Stromal cell of bone marrow (primary cell): ENCODE measurements at regions not wholly inside any gene's neighbourhood (a gene's known extent, or its start where the extent isn't known, plus 50 kb on each side); places are given as distances from the start of the nearest gene placed in this dataset.

Experiments
- DNase-seq: peaks from one replicate; pipeline ENCODE4 v3.0.0-alpha.2; 2012; ENCODE audit warnings: low read depth

GRCh38 chr2:241924069-241924908 is 54.8 kb downstream of the RTP5 start:
- DNase-seq, result no peak

- DNase-seq, result no peak
Measured at GRCh38 chr2:241924909-241925250, 55.4 kb downstream of the RTP5 start.

GRCh38 chr2:241925277-241925676 is 55.7 kb downstream of the RTP5 start:
- DNase-seq, result no peak

GRCh38 chr2:241925821-241926441 is 56.4 kb downstream of the RTP5 start:
- no peak for DNase-seq

DNA sequence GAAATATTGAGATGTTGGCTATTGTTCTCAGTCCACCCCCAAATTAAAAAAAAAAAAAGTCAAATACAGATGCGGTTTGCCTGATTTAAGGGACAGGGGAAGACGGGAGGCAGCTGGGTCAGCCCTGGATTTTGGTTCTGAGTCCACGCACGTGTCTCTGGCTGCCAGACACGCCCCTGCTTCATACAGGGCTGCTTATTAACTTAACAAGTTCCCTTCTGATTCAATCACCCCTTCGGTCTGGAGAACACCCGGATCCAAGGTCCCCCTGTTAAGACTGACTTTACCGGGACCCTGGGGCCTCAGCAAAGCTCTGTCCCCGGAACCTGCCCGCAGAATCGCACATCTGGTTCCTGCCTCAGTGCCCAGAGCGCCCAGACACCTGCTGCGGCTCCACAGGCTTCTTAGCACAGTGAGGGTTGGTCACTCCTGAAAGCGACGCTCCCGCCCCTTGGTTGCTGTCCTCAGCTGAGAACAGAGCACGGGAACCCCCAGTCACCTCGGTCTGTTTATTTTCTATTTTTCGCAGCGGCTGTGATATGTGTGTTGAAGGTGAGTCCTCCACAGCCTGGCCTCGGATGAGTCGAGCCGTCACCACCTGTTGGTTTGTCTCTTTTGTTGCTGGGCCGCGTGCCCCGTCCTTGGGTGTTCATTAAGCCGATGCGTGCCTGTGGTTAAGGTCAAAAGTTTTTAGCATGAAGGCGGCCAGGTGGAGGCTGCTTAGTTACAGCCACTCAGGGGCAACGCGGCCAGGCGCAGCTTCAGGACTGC is 57.2 kb downstream of the RTP5 start:
- no peak for DNase-seq

GRCh38 chr2:241929551-241930490 is 60.3 kb downstream of the RTP5 start:
- DNase-seq, result no peak

GRCh38 chr2:241931084-241931975 is 61.8 kb downstream of the RTP5 start:
- no peak for DNase-seq

GRCh38 chr2:241931976-241932898 is 62.7 kb downstream of the RTP5 start:
- no peak for DNase-seq

GRCh38 chr2:241932899-241933178 is 63.3 kb downstream of the RTP5 start:
- DNase-seq, result no peak

- peak; percentile 17 for DNase-seq
Measured at GRCh38 chr2:241933179-241933911, 63.8 kb downstream of the RTP5 start.

- peak; percentile 41 for DNase-seq
Measured at GRCh38 chr2:241935314-241935713, 65.8 kb downstream of the RTP5 start.

DNA sequence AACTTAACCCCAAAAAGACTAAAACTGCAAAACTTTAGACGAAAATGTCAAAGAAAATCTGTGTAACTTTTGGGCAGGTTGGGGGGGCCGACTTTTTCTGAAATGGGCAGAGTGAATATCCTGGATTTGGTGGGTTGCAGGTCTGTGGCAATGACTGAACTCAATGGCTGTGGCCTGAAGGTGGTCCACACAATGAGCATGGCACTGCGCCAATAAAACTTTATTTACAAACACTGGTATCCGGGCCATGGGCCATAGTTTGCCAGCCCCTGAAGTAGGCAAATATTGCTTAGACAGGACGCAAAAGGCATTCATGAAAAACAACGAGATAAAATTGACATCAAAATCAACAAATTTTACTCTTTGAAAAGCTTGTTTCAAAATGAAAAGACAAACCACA is 66.2 kb downstream of the RTP5 start:
- DNase-seq, result no peak

GRCh38 chr2:241936457-241937133 is 67.1 kb downstream of the RTP5 start:
- no peak for DNase-seq

DNA sequence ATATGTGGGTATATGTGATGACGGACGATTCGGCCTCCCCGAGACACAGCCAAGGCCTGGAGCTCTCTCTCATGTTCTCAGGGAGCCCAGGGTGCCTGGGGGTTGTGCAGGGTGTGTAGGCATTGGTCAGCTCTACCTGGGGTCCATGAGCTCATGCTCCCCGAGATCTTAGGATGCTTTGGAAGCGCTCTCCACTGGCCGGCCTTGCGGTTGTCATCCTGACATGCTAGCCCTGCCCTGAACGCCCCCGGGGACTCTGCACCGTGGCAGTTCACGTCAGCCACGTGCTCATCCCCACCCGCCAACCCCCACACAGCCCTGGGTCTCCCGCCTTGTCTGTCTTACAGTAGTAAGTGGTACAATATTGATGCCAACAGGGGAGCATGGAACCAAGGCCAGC is 67.8 kb downstream of the RTP5 start:
- no peak for DNase-seq

DNA sequence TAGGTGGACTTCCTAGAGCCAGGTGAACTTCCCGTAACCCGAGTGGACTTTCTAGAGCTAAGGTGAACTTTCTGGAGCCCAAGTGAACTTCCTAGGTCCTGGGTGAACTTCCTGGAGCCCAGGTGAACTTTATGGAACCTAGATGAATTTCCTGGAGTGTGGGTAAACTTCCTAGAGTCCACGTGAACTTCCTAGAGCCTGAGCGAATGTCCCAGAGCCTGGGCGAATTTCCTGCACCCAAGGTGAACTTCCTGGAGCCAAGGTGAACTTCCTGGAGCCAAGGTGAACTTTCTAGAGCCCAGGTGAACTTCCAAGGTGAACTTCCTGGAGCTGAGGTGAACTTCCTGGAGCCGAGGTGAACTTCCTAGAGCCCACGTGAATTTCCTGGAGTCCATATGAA is 70.0 kb downstream of the RTP5 start:
- DNase-seq, result no peak

- no peak for DNase-seq
Measured at GRCh38 chr2:241940329-241940728, 70.8 kb downstream of the RTP5 start.

DNA sequence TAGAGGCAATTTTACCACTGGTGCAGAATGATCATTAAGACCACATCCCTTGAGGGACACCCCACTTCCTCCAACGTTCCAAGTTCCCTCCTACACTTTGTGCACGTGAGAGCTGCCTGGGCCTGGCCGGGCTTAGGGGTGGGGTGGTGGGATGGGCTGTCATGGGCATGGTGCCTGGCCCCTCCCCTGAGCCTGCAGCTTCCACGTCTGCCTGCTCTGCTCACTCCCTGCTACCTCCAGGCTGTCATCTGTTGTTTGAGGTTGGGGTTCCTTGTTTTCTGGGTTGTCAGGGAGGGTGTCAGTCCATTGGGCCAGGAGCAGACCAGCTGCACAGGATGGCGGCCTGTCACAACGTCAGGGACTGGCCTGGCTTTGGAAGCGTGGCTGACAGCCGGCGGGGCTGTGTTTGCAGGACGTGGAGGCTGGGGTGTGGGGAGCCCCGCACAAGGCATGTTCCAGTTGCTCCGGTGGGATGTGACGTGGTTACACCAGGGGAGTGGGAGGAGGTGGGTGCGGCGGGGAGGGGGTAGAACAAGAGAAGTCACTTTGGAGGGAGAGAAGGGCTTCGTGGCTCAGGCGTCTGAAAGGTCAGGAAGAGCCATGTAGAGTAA is 72.3 kb downstream of the RTP5 start:
- DNase-seq, result no peak
